OCI-LY7 (cell line): ENCODE measurements at regions not wholly inside any gene's neighbourhood (a gene's known extent, or its start where the extent isn't known, plus 50 kb on each side); places are given as distances from the start of the nearest gene placed in this dataset.

Experiments
- BruUV-seq: library from RNA; stranded (reverse); fragments of 400-500 nt; replicated peaks from 2 replicates; lab custom pipeline; 2021; lab: Mats Ljungman, UMichigan
- CTCF ChIA-PET: fragments of 300-600 bp; sonication (Branson Sonifier 250); formaldehyde crosslinking; loops from one replicate; lab custom pipeline; 2022; ENCODE audit warnings: antibody characterized with exemption; ENCODE audit not compliant: unreplicated experiment; lab: Charles Lee
- POLR2A ChIA-PET: fragments of 300-600 bp; sonication (Branson Sonifier 250); formaldehyde crosslinking; loops from one replicate; lab custom pipeline; 2022; ENCODE audit warnings: antibody characterized with exemption; lab: Charles Lee
- DNase-seq: peaks from one replicate; pipeline ENCODE4 v3.0.0-alpha.2; 2015; ENCODE audit warnings: low spot score
- H2AFZ ChIP-seq: fragments of 200-600 bp; sonication (generic), shearing (Covaris generic); 2 replicates; pipeline ENCODE4 v1.6.1; 2014; ENCODE audit warnings: mild to moderate bottlenecking, antibody characterized with exemption, low read length, moderate library complexity
- H3K27ac ChIP-seq: fragments of 200-600 bp; sonication (generic); 2 replicates; pipeline ENCODE4 v1.5.1; 2014; ENCODE audit warnings: mixed run types, low read depth, mild to moderate bottlenecking, moderate library complexity, low read length, inconsistent platforms; ENCODE audit not compliant: poor library complexity, severe bottlenecking
- H3K36me3 ChIP-seq: fragments of 200-600 bp; sonication (generic); 2 replicates; pipeline ENCODE4 v1.6.1; 2014; ENCODE audit warnings: mild to moderate bottlenecking, antibody characterized with exemption, low read length, moderate library complexity, mixed read lengths; ENCODE audit not compliant: insufficient read depth
- H3K4me1 ChIP-seq: fragments of 200-600 bp; sonication (generic); 2 replicates; pipeline ENCODE4 v1.5.1; 2014; ENCODE audit warnings: mild to moderate bottlenecking, low read length; ENCODE audit not compliant: insufficient read depth, poor library complexity, severe bottlenecking
- H3K4me2 ChIP-seq: fragments of 200-600 bp; sonication (generic); 2 replicates; pipeline ENCODE4 v1.6.1; 2014; ENCODE audit warnings: mild to moderate bottlenecking, low read length
- H3K4me3 ChIP-seq: fragments of 200-600 bp; sonication (generic); 2 replicates; pipeline ENCODE4 v1.5.1; 2014; ENCODE audit warnings: mild to moderate bottlenecking, low read depth, low read length; ENCODE audit not compliant: poor library complexity, severe bottlenecking
- H3K79me2 ChIP-seq: fragments of 200-600 bp; sonication (generic); 2 replicates; pipeline ENCODE4 v1.6.1; 2016; ENCODE audit warnings: low read depth, mild to moderate bottlenecking, low read length, moderate library complexity, mixed read lengths; ENCODE audit not compliant: insufficient read depth
- H3K9me2 ChIP-seq: fragments of 200-600 bp; sonication (generic); 2 replicates; pipeline ENCODE4 v1.6.1; 2016; ENCODE audit warnings: mild to moderate bottlenecking, low read length, mixed read lengths; ENCODE audit not compliant: insufficient read depth
- H3K9me3 ChIP-seq: fragments of 200-600 bp; sonication (generic); 2 replicates; pipeline ENCODE4 v1.6.1; 2014; ENCODE audit warnings: mild to moderate bottlenecking, mixed run types, low read length, mixed read lengths
- H4K20me1 ChIP-seq: fragments of 200-600 bp; sonication (generic); 2 replicates; pipeline ENCODE4 v1.6.1; 2014; ENCODE audit warnings: mild to moderate bottlenecking, antibody characterized with exemption, low read length, moderate library complexity, mixed read lengths; ENCODE audit not compliant: insufficient read depth
- CTCF ChIP-seq: fragments of 200-600 bp; sonication (generic); conservative IDR thresholded peaks from 2 replicates; pipeline ENCODE4 v1.5.1; 2014; ENCODE audit warnings: mild to moderate bottlenecking, antibody characterized with exemption, low read length, moderate library complexity, mixed read lengths
- EZH2phosphoT487 ChIP-seq: fragments of 200-600 bp; sonication (generic); IDR thresholded peaks from 2 replicates; pipeline ENCODE4 v1.6.1; 2018; ENCODE audit warnings: low read depth, borderline replicate concordance, mild to moderate bottlenecking, mixed run types, antibody characterized with exemption, low read length, moderate library complexity, mixed read lengths
- intact Hi-C: fragments of 100-400 bp; cut with micrococcal nuclease; formaldehyde crosslinking; loops from one replicate; pipeline ENCODE4 v1.10.0; 2022; ENCODE audit not compliant: unreplicated experiment

DNA sequence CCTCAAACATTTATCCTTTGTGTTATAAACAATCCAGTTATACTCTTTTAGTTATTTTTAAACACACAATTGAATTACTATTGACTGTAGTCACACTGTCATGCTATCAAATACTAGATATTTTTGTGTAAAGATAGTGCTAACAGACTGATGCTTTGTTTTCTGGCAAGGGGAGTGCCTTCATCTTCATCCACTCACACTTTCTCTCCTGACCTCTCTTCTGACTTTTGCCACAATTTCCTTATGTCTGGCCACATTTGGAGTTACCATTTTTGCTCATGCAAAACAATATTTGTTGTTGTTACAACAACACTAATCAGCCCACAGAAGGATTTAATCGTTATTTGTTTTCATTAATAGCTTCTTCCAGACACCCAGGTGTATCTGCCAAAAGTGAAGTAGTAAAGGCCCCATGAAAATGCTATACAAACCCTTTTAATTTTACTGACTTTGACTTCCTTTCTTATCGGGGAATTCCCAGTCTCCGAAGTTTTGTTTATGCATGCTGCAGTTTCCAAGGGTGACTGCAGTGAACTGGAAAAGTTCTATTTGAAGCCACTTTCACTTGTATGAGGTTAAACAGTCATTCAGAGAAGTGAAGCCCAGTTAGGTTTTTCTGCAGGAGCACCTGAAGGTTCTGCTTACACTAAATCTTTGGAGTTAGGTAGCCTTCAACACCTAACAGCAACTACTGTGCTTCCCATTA is 66.1 kb upstream of the FRY start:
- no peak overlapping the region for H3K4me3 ChIP-seq
- no peaks in the 10 kb centered on the region for H3K79me2 ChIP-seq
- POLR2A ChIA-PET, result no interaction called here
- H3K9me3 ChIP-seq, result no peaks in the 10 kb centered on the region
- no peaks in the 10 kb centered on the region for H3K9me2 ChIP-seq
- H3K36me3 ChIP-seq, result no peaks in the 10 kb centered on the region
- H4K20me1 ChIP-seq, result no peaks in the 10 kb centered on the region
- DNase-seq, result no peak
- intact Hi-C loops, result no loop called here
- CTCF ChIA-PET, result no interaction called here
- H3K27ac ChIP-seq, result no peak overlapping the region
- no TSS peak for BruUV-seq
- no peak overlapping the region for H2AFZ ChIP-seq
- TF ChIP-seq EZH2phosphoT487 (no peak), CTCF (no peak)
- H3K4me2 ChIP-seq, result no peak overlapping the region
- H3K4me1 ChIP-seq, result no peaks in the 10 kb centered on the region

DNA sequence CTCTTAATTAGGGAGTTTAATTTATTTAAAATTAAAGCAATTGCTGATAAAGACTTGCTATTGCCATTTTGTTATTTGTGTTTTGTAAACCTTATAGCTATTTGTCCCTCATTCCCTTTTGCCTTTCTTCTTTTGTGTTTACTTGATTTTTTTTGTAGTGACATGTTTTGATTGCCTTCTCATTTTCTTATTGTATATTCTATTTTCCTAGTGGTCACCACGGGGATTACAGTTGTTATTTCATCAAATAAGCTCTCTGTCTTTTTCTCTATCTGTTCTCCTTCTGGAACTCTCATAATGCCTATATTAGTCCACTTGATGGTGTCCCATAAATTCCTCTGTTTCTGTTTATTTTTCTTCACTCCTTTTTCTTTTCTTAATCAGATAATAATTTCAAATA is 64.4 kb upstream of the FRY start:
- DNase-seq, result peak; percentile 4
- ChIA-PET POLR2A (interaction anchor here (0.7 to 1.1 kb wide), 7 partner anchors 9 to 628 kb away, joined by 3 to 4 read pairs (median 3); no protein-coding TSS in a partner anchor), CTCF (interaction anchor here (0.6 kb wide), 1 partner anchor 257 kb away, joined by 4 read pairs; no protein-coding TSS in a partner anchor)
- no peak overlapping the region for H3K27ac ChIP-seq
- no peak overlapping the region for H3K4me2 ChIP-seq
- no peaks in the 10 kb centered on the region for H3K9me3 ChIP-seq
- H3K79me2 ChIP-seq, result no peaks in the 10 kb centered on the region
- H3K4me1 ChIP-seq, result no peaks in the 10 kb centered on the region
- no peaks in the 10 kb centered on the region for H3K9me2 ChIP-seq
- H3K4me3 ChIP-seq, result no peak overlapping the region
- no peak overlapping the region for H2AFZ ChIP-seq
- TF ChIP-seq CTCF (0 out of 2 replicates have a peak, but pooled peaks have one; percentile 29), EZH2phosphoT487 (no peak)
- H4K20me1 ChIP-seq, result no peaks in the 10 kb centered on the region
- intact Hi-C loops, result no loop called here
- no peaks in the 10 kb centered on the region for H3K36me3 ChIP-seq
- BruUV-seq, result no TSS peak

DNA sequence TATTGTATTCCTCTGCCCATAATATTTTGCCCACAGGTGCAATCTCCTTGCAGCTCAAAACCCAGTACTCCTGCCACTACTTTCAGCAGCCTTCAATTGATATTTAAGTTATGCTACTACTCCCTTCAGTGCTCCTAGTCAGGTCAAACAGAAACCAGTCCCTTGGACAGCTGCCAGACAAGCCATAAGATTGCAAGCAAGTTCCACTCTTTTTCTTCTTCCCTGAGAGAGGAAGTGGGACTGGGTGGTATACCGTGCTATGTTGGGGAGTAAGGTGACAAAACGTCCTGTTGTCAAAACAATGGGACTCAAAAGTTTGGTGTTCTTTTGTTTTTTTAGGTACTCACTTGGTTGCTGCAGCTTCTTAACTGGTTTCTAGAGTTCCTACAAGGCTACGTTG is 63.1 kb upstream of the FRY start:
- no peaks in the 10 kb centered on the region for H3K9me2 ChIP-seq
- no peak overlapping the region for H3K4me2 ChIP-seq
- intact Hi-C loops, result no loop called here
- CTCF ChIA-PET, result no interaction called here
- DNase-seq, result no peak
- H3K79me2 ChIP-seq, result no peaks in the 10 kb centered on the region
- no peaks in the 10 kb centered on the region for H3K4me1 ChIP-seq
- no peak for TF ChIP-seq CTCF
- no peak for TF ChIP-seq EZH2phosphoT487
- no TSS peak for BruUV-seq
- no peak overlapping the region for H3K4me3 ChIP-seq
- no peak overlapping the region for H3K27ac ChIP-seq
- no peaks in the 10 kb centered on the region for H3K36me3 ChIP-seq
- POLR2A ChIA-PET, result no interaction called here
- no peaks in the 10 kb centered on the region for H3K9me3 ChIP-seq
- H2AFZ ChIP-seq, result no peak overlapping the region
- H4K20me1 ChIP-seq, result no peaks in the 10 kb centered on the region
